RKO (cell line): ENCODE measurements at regions not wholly inside any gene's neighbourhood (a gene's known extent, or its start where the extent isn't known, plus 50 kb on each side); places are given as distances from the start of the nearest gene placed in this dataset.
"Not testable (repeated sequence)": the region's sequence is repeated elsewhere in the genome, so short reads cannot be mapped to it uniquely, and the experiment has no call there.

Source experiments
- DNase-seq: peaks from one replicate; pipeline ENCODE4 v3.0.0-alpha.2; 2016; ENCODE audit warnings: low spot score

DNA sequence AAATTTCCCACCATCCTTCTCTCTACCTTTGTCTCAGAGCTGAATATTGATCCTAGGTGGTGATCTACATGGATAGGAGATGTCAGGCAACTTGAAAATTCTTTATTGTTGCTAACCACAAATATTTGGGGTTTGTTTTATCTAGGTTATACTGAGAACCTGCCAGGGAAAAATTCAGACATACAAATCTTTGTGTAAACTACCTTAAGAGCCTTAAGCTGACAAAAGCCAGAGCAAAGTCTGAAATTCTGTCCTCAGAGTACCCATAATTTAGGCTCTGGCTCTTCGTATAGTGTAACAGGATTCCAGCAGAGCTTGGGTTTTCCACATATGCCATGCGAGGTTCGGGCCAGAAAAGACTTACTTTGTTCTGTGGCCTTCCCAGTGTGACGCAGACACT is 406.7 kb upstream of the MAF start:
- no peak for DNase-seq

DNA sequence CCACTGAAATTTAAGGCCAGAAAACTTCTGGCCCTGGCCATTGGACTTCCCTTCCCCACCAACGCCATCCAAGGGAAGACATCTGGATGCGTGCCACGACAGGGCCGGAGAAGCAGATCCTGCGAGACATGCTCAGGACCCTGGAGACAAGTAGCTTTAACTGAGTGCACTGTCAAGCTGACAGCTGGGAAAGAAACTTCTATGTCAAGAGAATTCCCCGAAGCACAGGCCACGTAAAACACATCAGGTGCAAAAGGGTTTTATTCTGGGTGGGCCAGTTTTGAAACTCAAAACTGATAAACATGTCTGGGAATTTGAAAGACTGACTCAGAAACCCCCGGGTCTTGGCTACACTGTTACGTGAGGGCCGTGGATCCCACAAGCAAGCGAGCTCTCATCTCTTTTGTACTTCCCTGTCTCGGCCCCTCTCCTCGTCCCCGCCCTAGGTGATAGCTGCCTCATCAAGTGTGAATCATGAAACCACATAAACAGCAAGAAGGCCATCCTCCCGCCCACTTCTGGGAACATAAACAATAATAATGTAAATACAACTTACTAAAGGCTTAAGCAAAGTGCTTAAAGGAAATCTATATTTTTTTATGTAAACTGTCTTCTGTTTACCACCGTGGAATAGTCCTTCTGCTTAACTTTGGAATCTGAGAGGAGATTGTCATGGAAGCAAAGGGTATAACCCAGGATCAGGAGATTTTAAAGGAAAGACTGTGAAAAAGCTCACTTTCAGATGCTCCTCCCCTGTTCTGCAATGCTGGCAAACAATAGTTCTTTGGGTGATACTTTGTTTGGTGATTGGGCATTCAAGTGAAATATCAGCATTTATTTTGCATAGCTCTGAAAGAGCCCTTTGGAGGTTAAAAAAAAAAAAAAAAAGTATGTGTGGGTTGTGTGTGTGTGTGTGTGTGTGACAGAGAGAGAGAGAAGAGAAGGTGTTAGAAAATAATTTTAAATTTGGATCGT is 406.0 kb upstream of the MAF start:
- no peak for DNase-seq

DNA sequence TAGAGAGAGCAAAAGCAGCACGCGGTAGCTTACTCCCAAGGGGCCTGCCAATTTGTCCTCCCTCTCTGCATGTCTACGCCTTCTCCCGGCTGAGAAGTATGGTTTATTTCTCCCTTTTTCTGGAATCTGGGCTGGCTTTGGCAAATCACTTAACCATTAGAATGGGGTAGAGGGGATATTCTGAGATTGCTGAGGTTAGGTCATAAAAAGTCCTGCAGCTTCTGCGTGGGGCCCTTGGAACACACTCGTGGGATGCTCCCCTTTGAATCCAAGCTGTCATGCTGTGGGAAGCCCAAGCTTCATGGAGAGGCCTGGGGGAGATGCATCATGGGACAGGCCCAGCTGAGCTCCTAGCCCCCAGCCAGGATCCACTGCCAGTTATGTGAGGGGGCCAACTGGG is 403.6 kb upstream of the MAF start:
- DNase-seq, result no peak

DNA sequence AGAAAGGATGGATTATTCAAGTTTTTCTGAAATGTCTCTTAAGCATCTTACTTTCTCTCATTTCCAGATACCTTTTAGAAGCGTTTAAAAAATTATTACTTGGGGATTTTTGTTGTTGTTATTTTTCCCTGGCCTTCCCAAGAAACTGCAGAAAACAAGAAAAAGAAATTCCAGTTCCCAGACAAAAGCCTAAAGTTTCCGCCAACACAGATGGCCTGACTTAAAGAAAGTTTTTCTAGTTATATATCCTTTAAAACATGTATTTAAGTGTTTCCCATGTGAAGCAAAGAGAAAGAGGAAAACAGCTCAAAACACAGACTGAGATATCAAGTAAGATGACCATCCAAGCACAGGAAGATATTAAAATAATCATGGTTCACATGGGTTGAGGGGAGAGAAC is 401.7 kb upstream of the MAF start:
- DNase-seq, result no peak

DNA sequence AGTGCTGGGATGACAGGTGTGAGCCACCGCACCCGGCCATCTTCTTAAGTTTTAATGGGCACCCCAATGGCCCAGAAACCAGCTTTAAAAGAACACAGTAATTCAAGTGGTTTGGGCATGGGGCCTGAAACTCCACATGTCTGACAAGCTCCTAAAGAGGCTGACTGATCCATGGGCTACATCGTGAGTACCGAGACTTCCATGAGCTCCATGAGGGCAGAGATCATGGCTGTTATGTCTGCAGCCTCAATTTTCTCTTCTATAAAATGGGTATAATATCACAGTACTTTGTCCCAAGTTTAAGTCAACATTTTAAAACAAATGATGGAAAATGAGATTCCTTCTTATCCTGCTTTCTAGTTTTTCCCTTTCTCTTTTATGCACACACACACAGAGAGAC is 397.6 kb upstream of the MAF start:
- no peak for DNase-seq

DNA sequence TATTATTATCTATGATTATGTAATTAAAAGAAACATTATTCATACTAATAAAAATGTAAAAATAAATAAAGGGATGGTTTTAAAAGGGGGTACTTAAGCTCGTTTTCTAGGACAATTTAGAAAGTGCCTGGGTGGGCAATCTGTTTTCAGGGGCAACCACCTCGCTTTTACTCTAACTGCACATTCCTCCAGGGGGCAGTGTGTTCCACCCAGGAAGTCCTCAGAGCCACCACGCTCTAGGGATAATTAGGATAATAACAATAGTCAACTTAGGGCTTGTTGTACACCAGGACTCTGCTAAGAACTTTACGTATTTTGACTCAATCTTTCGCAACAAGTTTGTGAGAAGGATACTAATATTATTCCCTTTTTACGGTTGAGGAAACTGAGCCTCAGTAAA is 396.7 kb upstream of the MAF start:
- no peak for DNase-seq

DNA sequence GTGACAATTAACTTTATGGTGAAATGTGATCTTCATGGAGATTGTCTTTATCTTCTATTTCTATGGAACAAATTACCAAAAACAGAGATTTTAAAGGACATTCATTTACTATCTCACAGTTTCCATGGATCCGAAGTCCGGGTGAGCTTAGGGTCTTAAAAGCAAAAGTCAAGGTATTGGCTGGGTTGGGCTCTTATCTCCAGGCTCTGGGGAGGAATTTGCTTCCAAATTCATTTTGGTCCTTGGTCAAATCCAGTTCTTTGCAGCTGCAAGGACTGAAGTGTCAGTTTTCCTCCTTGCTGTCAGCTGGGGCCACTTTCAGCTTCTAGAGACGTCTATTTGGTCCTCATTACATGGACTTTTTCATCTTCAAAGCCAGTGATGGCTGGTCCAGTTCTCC is 395.8 kb upstream of the MAF start:
- DNase-seq, result no peak

DNA sequence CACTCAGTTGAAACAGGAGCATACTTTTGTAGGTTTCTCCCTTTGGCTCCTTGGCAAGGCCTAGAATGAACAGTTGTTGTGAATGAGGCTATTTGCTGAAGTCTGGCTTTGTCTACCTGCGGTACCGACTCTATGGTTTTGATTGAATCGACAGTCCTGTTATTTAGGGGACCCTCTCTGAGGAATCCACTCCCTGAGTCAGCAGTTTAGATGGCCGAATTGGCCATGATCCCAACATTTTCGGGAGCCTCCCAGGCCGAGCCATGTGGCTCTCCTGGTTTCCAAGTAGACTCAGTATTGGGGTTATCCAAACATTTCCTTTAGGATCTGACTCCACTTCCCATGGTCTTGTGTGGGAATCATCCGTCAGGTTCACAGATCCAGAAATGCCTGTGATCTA is 394.8 kb upstream of the MAF start:
- no peak for DNase-seq

DNA sequence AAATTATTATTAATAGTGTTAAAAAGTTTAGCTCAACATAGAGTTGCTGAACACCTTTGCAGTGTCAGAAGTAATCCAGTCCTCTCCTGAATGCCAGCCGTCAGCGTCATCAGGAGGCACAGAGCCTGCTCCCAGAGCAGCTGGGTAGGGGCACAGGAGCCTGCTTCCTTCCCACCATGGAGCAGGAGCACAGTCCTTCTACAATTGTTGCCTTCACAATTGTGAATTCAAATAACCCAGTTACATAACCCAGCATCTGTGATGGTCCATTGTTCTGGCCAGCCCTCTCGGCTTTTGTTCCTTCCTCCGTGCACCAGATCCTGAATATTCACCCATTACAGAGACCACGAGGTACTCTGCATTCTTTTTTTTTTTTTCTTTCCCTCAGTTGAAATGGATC is 393.9 kb upstream of the MAF start:
- no peak for DNase-seq

DNA sequence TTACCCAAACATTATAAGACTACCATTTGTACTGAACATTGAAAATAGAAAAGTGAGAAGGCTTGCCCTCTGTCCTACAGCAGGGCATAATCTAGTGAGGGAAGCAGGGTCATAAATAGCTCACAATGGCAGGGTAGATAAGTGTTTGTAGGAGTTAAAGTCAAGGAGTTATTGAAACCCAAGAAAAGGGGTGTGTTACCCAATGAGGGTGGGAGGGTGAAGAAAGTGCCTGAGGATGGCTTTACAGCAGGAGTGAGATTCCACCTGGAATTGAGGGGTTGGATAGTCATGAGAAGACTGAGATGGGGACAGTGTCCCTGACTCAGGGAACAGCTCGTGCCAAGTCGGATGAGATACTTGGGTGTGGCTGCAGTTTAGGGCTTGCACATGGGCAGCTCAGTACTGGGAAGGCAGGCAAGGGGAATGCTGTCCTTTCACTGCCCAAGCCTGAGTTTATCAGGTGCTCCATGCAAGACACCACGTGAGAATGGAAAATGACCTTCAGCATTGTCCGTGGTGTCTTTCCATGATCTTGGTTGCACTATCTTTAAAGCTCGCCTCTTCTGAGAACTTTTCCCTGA is 393.2 kb upstream of the MAF start:
- DNase-seq, result no peak

DNA sequence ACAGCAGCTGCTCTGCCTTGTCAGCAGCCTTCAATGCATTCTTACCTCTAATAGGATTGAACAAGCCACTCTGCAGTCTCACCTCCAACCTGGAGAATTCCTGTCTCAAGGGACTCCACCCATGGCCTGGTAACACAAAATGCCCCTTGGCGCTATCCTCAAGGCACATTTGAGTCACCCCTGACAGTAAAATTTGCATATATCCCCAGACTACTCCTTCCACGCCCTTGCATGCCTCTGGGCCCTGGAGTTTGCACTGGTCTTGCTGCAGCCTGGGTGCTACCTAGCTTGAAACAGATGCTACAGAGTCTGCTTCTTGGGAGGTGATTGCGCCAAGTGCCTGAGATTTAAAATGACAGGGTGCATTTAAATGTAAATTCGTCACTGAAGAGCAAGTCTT is 391.4 kb upstream of the MAF start:
- DNase-seq, result no peak

DNA sequence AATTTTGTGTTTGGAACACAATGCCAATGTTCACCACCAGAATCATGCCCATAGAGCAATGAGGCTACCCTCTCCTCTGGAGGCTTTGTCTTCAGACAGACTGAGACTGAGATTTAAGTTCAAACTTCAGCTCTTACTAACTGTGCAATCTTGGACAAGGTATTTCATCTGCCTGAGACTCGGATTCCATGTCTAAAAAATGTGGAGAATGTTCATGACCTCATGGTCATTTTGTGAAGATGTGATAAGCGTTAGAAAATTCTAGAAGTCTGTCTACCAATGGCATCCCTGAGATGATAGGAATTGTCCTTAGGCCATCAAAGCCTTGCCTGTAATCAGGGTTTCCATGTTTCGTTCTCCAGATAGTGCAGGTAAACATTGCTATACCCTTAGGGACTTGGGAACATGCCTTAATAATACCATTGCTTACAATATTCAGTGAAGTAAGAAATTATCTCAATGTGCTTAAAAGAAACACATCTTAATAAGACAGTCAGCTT is 388.2 kb upstream of the MAF start:
- DNase-seq, result no peak

DNA sequence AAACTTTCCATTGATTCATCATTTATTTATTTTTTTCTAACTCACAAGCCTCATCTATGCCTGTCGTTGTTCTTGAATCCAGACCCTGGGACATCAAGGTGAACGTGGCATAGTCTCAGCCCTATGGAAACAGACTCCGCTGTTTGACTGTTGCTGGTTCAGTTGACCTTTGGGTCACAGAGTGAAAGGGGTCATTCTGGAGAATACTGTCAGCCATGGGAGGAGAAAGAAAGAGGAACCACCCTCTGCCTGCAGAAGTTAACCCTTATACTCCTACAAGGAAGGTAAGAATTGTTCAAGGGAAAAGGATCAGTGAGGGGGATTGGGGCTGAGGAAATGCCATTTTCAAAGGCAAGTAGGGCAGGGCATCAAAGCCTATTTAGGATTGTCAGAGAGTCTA is 387.6 kb upstream of the MAF start:
- DNase-seq, result no peak

DNA sequence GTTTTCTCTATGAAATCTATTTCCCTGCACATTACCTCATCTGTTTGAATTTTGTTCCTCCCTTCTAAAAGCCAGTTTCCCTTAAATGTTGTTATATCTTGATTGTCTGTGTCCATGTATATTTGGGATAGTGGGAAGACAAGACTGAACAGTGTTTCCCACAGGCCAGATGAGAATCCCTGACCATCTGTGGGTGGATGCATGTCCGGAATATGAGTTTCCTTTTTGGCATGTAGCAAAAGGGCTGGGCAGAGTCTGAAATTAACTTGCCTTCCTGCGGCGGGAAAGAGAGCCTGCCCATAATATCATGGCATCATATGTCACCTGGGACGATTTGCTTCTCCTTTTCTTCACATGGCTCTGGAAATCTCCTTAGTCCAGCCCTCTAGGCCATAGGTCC is 385.8 kb upstream of the MAF start:
- DNase-seq, result no peak

DNA sequence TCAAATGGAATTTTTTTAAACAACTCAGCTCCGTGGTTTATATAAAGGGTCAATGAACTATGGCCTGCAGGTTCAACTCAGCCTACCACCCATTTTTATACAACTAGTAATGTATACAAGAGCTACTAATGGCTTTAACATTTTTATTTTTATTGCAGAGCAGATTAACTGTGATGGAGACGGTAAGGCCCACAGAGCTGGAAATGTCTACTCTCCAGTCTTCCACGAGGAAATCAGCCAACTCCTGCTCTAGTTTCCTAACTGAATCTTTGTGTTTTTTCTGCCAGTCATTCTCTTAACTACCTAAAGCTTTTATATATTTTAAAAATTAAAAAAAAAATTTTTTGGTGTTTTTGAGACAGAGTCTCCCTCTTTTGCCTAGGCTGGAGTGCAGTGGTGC is 385.1 kb upstream of the MAF start:
- no peak for DNase-seq

DNA sequence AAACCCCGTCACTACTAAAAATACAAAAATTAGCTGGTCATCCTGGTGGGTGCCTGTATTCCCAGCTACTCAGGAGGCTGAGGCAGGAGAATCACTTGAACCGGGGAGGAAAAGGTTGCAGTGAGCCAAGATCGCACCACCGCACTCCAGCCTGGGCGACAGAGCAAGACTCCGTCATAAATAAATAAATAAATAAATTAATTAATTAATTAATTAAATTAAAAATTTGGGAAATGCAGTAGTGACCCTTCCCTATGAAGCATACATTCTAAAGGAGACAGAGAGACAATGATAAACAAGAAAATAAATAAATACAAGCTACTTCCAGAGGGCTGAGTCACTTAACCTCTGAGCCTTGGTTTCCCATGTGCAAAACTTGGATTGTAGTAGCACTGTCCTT is 383.6 kb upstream of the MAF start:
- not testable (repeated sequence) for DNase-seq

DNA sequence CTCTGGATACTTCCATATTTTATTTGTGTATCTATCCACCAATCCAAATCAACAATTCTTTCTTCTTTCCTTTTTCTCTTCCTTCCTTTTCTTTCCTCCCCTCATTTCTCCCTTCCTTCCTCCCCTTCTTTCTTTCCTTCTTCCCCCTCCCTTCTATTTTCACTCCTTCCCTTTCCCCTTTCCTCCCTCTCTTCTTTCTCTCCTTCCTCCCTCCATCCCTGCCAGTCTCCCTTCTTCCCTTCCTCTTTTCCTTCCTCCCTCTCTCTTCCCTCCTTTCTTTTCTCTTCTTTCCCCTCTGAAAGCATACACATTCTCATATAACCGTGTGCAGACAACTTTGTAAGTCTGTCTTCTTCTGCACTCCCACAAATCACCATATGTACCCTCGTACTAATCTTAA is 382.3 kb upstream of the MAF start:
- DNase-seq, result no peak

DNA sequence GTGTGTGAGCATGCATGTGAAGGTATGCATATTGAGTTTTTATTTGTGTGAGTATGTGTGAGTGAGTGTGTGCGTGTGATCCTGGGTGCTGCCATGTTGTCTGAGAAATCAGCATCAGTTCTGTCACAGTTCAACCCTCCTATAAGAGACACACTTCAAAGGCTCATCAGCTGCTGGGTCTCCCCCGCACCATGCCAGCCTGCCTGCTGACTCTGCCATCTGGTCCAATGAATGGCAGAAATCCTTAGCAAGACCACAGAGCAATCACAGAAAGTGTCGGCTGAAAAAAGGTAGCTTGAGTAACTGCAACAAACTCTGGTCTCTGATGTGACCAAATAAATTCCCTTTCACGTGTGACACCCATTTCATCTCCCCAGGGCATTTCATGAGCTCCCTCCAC is 381.8 kb upstream of the MAF start:
- DNase-seq, result no peak

DNA sequence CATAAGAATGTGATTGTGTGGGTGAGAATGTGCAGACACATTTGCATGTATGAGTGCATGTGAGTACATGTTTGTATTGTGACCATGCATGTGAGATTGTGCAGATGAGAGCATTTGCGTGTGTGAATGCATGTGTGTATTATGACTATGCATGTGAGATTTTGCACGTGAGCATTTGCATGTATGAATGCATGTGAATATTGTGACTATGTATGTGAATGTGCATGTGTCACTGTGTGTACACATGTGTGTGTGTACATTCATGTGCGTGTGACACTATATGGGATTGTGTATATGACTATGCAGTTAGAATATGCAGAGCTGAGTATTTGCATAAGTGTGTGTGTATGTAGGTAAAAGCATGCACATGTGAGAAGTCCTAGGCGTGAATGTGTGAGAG is 381.3 kb upstream of the MAF start:
- no peak for DNase-seq

DNA sequence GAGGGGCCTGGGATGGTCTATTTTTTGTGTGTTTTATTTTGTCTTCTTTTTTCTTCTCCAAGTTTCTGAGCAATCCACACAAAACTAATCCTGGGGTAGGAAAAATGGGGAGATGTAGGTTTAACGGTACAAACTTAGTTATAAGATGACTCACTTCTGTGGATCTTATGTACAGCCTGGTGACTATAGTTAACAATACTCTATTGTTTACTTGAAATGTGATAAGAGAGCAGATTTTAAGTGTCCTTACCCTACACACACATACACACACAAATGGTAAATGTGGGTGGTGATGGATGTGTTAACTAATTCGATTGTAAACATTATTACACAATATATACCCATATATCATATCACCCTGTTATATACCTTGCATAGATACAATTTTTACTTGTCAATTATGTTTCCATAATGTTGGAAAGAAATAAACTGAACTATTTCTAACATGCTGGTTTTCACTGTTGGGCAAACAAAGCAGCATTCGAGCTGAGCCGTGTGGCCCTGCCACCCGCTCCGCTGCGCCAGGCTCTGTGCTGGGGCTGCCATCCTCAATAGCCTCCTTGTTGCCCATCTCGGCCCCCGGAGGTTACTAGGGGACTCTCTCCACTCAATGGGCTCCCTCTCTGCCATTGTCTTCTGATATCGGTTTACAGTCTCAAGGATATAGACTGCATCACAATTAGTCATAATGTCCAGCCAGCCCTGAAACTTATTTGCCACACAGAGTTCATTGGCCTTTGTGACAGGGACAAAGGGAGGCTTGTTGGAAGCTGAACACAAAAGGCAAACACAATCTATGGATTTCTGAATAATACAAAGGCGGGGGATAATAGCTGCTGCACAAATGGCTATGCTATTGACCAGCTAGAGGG is 380.3 kb upstream of the MAF start:
- no peak for DNase-seq

DNA sequence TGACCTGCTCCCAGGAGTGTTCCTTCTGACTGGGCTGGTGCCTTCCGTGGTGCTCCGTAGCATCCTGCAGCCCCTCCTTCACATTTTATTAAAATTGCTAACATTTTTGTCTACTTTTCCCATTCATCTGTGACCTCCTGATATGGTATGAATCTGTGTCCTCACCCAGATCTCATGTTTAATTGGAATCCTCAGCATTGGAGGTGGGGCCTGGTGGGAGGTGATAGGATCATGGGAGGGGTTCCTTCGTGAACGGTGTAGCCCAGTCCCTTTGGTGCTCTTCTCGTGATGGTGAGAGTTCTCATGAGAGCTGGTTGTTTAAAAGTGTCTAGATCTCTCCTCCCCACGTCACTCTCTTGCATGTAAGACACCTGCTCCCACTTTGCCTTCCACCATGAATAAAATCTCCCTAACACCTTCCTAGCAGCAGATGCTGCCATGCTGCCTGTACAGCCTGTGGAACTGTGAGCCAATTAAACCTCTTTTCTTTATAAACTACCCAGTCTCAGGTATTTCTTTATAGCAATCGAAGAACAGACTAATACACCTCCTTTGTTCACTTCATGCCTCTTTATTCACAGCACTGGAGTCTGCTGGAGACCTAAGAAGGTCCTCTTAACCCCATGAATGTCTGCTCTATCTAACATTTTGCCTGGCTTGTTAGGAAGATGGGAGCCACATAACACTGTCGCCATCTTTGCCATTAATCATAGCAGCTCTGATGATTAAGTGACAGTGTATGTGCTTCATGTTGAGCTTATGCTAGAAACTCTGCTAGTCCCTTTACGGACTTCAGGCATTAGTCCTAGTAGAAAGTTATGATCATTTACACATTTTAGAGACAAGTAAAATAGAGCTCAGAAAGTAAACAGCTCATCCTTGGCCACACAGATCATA is 377.7 kb upstream of the MAF start:
- DNase-seq, result no peak

DNA sequence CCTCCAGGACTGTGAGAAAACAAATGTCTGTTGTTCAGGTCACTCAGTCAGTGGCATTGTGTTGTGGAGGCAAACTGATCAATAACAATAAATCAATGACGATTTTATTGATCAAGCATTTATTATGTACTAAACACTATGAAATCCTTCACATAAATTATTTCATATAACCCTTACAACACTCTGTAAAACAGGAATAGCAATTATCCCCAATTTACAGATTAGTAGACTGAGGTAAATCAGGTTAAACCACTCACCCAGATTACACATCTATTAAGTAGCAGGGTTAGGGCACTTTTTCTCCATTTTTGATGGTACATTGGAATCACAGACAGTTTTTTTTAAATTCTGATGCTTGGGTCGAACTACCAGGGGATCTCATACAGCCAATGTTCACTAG is 372.8 kb upstream of the MAF start:
- no peak for DNase-seq
